Uterus (tissue), 3 donors: ENCODE measurements at regions not wholly inside any gene's neighbourhood (a gene's known extent, or its start where the extent isn't known, plus 50 kb on each side); places are given as distances from the start of the nearest gene placed in this dataset.

Experiments
- DNase-seq, 2 donors: peaks; one replicate each; pipeline ENCODE4 v3.0.0-alpha.2; 2019 to 2020
- H3K27ac ChIP-seq, 2 donors: fragments of 200-600 bp; sonication (generic); 1 replicate in 1 of 2; 2 replicates in 1 of 2; pipeline ENCODE4 v1.5.1; 2016 to 2018
- H3K27me3 ChIP-seq, 2 donors: fragments of 200-600 bp; sonication (generic); one replicate each; pipeline ENCODE4 v1.5.1; 2018 to 2019; ENCODE audit warnings: control low read depth in 1 of 2
- H3K36me3 ChIP-seq, 2 donors: fragments of 200-600 bp; sonication (generic); one replicate each; pipeline ENCODE4 v1.5.1; 2019; ENCODE audit warnings: control low read depth in 1 of 2
- H3K4me1 ChIP-seq, 2 donors: fragments of 200-600 bp; sonication (generic); one replicate each; pipeline ENCODE4 v1.5.1; 2018 to 2019; ENCODE audit warnings: control low read depth in 1 of 2
- H3K4me3 ChIP-seq, 2 donors: fragments of 200-600 bp; sonication (generic); 1 replicate in 1 of 2; 2 replicates in 1 of 2; pipeline ENCODE4 v1.5.1; 2018 to 2019; ENCODE audit warnings: mild to moderate bottlenecking in 1 of 2
- H3K9me3 ChIP-seq, 2 donors: fragments of 200-600 bp; sonication (generic); one replicate each; pipeline ENCODE4 v1.5.1; 2019; ENCODE audit warnings: control low read depth in 1 of 2
- CTCF ChIP-seq, 4 experiments: fragments of 200-600 bp in 2 of 4; fragments of 450-650 bp in 2 of 4; sonication (generic) in 2 of 4; IDR thresholded peaks; one replicate each; pipeline ENCODE4 v1.5.1; 2016 to 2019; ENCODE audit warnings: antibody characterized with exemption in 4 of 4, mild to moderate bottlenecking in 2 of 4, moderate library complexity in 1 of 4
- POLR2A ChIP-seq, 2 donors: fragments of 450-650 bp; IDR thresholded peaks; one replicate each; pipeline ENCODE4 v1.6.1; 2016; ENCODE audit warnings: antibody characterized with exemption in 2 of 2, mild to moderate bottlenecking in 1 of 2, moderate library complexity in 1 of 2
- intact Hi-C: fragments of 100-400 bp; cut with DNase I; formaldehyde crosslinking; loops from one replicate; pipeline ENCODE4 v1.15.1; 2023; ENCODE audit warnings: low total_unique reads
- donor health status: DM: yes; HTN: yes; CAD: no.

- Histone ChIP-seq H3K4me1 (no peaks in the 10 kb centered on the region), H3K4me3 (no peak overlapping the region), H3K36me3 (no peaks in the 10 kb centered on the region), H3K27me3 (no peaks in the 10 kb centered on the region), H3K27ac (no peak overlapping the region), H3K9me3 (no peaks in the 10 kb centered on the region)
- DNase-seq = no peak
- TF ChIP-seq CTCF (IDR thresholded peaks at IDR 0.05) (no peak), POLR2A (IDR thresholded peaks at IDR 0.05) (no peak)
- intact Hi-C loops = no loop called here
Measured at GRCh38 chr2:228845162-228845925, 425.7 kb downstream of the PID1 start.

- intact Hi-C loops = no loop called here
- no peak for DNase-seq
- no peaks in the 10 kb centered on the region for H3K4me1 ChIP-seq
- TF ChIP-seq CTCF (IDR thresholded peaks at IDR 0.05) (no peak), POLR2A (IDR thresholded peaks at IDR 0.05) (no peak)
- H3K27me3 ChIP-seq = no peaks in the 10 kb centered on the region
- H3K9me3 ChIP-seq = no peaks in the 10 kb centered on the region
- no peaks in the 10 kb centered on the region for H3K36me3 ChIP-seq
- peak overlapping the region; percentile 30 to 36 for H3K27ac ChIP-seq
- H3K4me3 ChIP-seq = no peak overlapping the region
Measured at GRCh38 chr2:228841877-228842276, 429.2 kb downstream of the PID1 start.

GRCh38 chr2:228841475-228841874 lies 429.6 kb downstream of the PID1 start:
- DNase-seq = no peak
- Histone ChIP-seq H3K27ac (peak overlapping the region; percentile 30 to 36), H3K27me3 (no peaks in the 10 kb centered on the region), H3K9me3 (no peaks in the 10 kb centered on the region), H3K4me3 (no peak overlapping the region), H3K4me1 (no peaks in the 10 kb centered on the region), H3K36me3 (no peaks in the 10 kb centered on the region)
- TF ChIP-seq POLR2A (IDR thresholded peaks at IDR 0.05) = no peak
- no peak for TF ChIP-seq CTCF (IDR thresholded peaks at IDR 0.05)
- intact Hi-C loops = no loop called here

- no peak for TF ChIP-seq CTCF (IDR thresholded peaks at IDR 0.05)
- no peak for TF ChIP-seq POLR2A (IDR thresholded peaks at IDR 0.05)
- DNase-seq = no peak
- H3K36me3 ChIP-seq = no peaks in the 10 kb centered on the region
- H3K4me1 ChIP-seq = no peaks in the 10 kb centered on the region
- H3K27ac ChIP-seq = peak overlapping the region; percentile 15 to 36
- no peaks in the 10 kb centered on the region for H3K27me3 ChIP-seq
- intact Hi-C loops = no loop called here
- H3K4me3 ChIP-seq = peak overlapping the region in 1 of 2 donors; percentile 7
- H3K9me3 ChIP-seq = no peaks in the 10 kb centered on the region
Measured at GRCh38 chr2:228840743-228841114, 430.4 kb downstream of the PID1 start.

GRCh38 chr2:228840113-228840742 lies 430.9 kb downstream of the PID1 start:
- TF ChIP-seq CTCF (IDR thresholded peaks at IDR 0.05) (no peak), POLR2A (IDR thresholded peaks at IDR 0.05) (no peak)
- Histone ChIP-seq H3K27me3 (no peaks in the 10 kb centered on the region), H3K27ac (peak overlapping the region; percentile 15 to 36), H3K4me3 (no peak overlapping the region), H3K9me3 (no peaks in the 10 kb centered on the region), H3K36me3 (no peaks in the 10 kb centered on the region), H3K4me1 (no peaks in the 10 kb centered on the region)
- intact Hi-C loops = no loop called here
- no peak for DNase-seq
